Neural progenitor cell (in vitro differentiated cells): ENCODE measurements at regions not wholly inside any gene's neighbourhood (a gene's known extent, or its start where the extent isn't known, plus 50 kb on each side); places are given as distances from the start of the nearest gene placed in this dataset.

ENCODE experiments used
- EZH2 ChIP-seq: fragments of 200-600 bp; sonication (generic); IDR thresholded peaks from 2 replicates; pipeline ENCODE4 v1.6.1; 2017; ENCODE audit warnings: antibody characterized with exemption, mild to moderate bottlenecking, moderate library complexity
- EZH2phosphoT487 ChIP-seq: fragments of 200-600 bp; sonication (generic); IDR thresholded peaks from 2 replicates; pipeline ENCODE4 v1.6.1; 2017; ENCODE audit warnings: antibody characterized with exemption

DNA sequence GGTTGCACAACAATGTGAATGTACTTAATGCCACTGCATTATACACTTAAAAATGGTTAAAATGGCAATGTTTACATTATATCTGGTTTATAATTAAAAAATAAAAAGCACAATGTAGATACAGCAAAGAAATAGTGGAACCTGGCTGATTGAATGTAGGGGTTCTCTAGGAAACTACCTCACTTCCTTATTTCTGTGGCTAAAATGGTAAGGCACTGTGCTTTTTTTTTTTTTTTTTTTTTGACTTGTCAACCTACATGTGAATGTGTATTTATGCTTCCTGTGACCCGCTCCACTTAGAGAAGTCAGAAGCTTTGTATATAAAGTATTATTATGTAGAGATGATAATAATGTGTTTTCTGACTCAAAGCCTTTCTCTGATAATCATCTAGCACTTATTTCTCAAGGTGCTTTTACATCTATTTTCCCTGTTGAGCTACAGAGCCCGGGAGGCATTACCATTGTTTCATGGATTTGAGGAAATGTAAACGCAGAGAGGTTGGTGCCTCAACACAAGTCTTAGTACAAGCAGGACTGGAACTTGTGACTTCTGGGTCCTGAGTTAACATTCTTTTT, 55.0 kb downstream of the SOX4 start:
- TF ChIP-seq EZH2 (no peak), EZH2phosphoT487 (no peak)
